Adrenal gland (tissue), 9 donors: ENCODE measurements at regions not wholly inside any gene's neighbourhood (a gene's known extent, or its start where the extent isn't known, plus 50 kb on each side); places are given as distances from the start of the nearest gene placed in this dataset.

ENCODE experiments used
- DNase-seq, 7 donors: peaks; one replicate each; pipeline ENCODE4 v3.0.0-alpha.2; 2019 to 2020
- H3K27ac ChIP-seq, 5 donors: fragments of 200-600 bp; sonication (generic) in 4 of 5; 1 replicate in 3 of 5; 2 replicates in 2 of 5; pipeline versions ENCODE4 v1.5.1 to v1.8.0; 2016 to 2020; ENCODE audit warnings: mild to moderate bottlenecking in 1 of 5
- H3K27me3 ChIP-seq: fragments of 200-600 bp; 2 replicates; pipeline ENCODE4 v1.8.0; 2021
- H3K36me3 ChIP-seq, 2 donors: fragments of 200-600 bp; replicated peaks in 1 of 2; 1 replicate in 1 of 2; 2 replicates in 1 of 2; pipeline versions ENCODE4 v1.5.1 to v1.8.0; 2018 to 2022
- H3K4me1 ChIP-seq, 2 donors: fragments of 200-600 bp; replicated peaks in 1 of 2; 1 replicate in 1 of 2; 2 replicates in 1 of 2; pipeline versions ENCODE4 v1.5.1 to v1.8.0; 2018 to 2021
- H3K4me3 ChIP-seq, 4 donors: fragments of 200-600 bp; sonication (generic) in 3 of 4; one replicate each; pipeline ENCODE4 v1.5.1; 2016 to 2018
- H3K9me3 ChIP-seq, 3 donors: fragments of 200-600 bp; sonication (generic) in 1 of 3; replicated peaks in 1 of 3; 1 replicate in 2 of 3; 2 replicates in 1 of 3; pipeline versions ENCODE4 v1.5.1 to v1.8.0; 2016 to 2021
- POLR2A ChIP-seq, 2 donors: fragments of 450-650 bp; IDR thresholded peaks; one replicate each; pipeline ENCODE4 v1.6.1; 2017; ENCODE audit warnings: antibody characterized with exemption in 2 of 2, mild to moderate bottlenecking in 2 of 2, moderate library complexity in 1 of 2
- WGBS, 4 donors: extraction: QIAGEN DNeasy Blood & Tissue Kit in 2 of 4; methylation state at CpG; one replicate each; pipeline versions ENCODE4 v1.1.5 to v1.1.7; 2013 to 2017; 5-methylcytosine and 5-hydroxymethylcytosine counted together
- intact Hi-C, 2 donors: fragments of 100-400 bp; cut with DNase I; formaldehyde crosslinking; loops; one replicate each; pipeline versions ENCODE4 v1.14.1 to v1.15.0; 2022 to 2023
- TF ChIP-seq, protein P1 (sequence below), 6 experiments: fragments of 450-650 bp in 4 of 6; fragments of 200-600 bp in 2 of 6; sonication (generic) in 1 of 6; IDR thresholded peaks; 1 replicate in 5 of 6; 2 replicates in 1 of 6; pipeline versions ENCODE4 v1.5.1 to v1.8.0; 2016 to 2021; ENCODE audit warnings: antibody characterized with exemption in 6 of 6, mild to moderate bottlenecking in 2 of 6, moderate library complexity in 1 of 6
- donor health status: healthy with polysubstance abuse.
- donor health status: Bipolar disorder and iron deficiency.
- donor health status: DM: yes; HTN: yes; CAD: no.
- donor health status: DM: no; HTN: no; CAD: no.
- donor health status: DM: no; HTN: no; CAD: no.

DNA sequence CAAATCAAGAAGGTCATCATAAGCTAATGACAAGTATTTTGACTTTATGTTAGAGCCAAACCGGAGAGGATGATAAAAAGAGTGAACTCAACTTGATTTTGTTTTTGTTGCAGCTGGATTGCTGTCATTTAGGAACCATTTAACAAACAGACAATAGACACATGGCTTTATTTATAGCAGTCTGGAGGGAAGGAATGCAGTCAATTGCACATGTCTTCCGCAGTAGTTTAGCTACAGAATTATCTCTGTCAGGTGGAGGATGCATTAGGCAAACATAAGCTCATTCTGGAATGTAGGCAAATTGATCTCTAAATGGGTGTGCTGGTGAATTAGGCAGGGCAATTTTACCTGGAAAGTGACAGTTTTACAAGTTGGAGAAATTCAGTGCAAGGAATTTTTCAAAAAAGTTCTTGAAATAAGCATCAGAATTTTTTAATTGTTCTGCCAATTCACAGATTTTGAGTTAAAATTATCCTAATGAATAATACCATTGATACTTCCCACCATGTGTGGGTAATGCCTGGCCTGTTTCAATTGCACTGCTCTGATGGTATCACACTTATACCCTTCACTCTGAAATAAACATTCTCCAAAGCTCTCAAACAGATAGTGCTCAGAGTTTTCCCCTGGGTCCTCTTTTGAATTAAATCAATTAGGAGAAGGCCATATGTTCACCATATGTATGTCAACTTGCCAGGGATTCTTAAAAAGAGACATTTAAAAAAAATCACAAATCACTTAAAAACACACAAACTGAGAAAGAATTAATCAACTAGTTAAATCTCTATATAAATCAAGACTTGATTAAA is 318.3 kb downstream of the NDFIP2 start:
- no peak overlapping the region for H3K4me3 ChIP-seq
- DNase-seq: no peak
- WGBS, 4 donors: 22 to 38% (median 27%) methylated on average over 2 of the region's 2 CpGs
- TF ChIP-seq POLR2A (IDR thresholded peaks at IDR 0.05): no peak
- H3K4me1 ChIP-seq: no peaks in the 10 kb centered on the region
- H3K9me3 ChIP-seq: no peaks in the 10 kb centered on the region
- H3K27ac ChIP-seq: no peak overlapping the region
- intact Hi-C loops: no loop called here
- no peaks in the 10 kb centered on the region for H3K36me3 ChIP-seq
- H3K27me3 ChIP-seq: no peaks in the 10 kb centered on the region

DNA sequence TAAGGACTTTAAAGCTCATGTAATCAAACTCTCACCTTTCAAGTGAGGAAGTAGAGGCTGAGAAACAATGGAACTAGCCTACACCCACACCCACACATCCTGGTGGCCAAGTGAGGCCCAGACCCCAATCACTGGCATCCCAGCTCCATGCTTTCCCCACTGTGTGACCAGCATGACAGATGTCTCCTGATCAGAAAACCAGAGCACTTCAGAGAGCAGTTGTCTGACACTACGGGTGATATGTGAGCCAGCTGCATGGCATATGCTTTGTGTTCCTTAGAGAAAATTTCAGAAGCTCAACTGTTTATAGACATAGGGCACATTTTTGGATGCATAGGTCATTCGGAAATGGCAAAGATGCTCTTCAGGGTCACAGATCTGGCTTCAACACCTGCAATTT is 315.2 kb downstream of the NDFIP2 start:
- Histone ChIP-seq H3K27ac (no peak overlapping the region), H3K4me1 (no peaks in the 10 kb centered on the region), H3K4me3 (no peak overlapping the region), H3K27me3 (no peaks in the 10 kb centered on the region), H3K9me3 (no peaks in the 10 kb centered on the region), H3K36me3 (no peaks in the 10 kb centered on the region)
- no peak for DNase-seq
- intact Hi-C loops: no loop called here
- TF ChIP-seq, protein P1, sequence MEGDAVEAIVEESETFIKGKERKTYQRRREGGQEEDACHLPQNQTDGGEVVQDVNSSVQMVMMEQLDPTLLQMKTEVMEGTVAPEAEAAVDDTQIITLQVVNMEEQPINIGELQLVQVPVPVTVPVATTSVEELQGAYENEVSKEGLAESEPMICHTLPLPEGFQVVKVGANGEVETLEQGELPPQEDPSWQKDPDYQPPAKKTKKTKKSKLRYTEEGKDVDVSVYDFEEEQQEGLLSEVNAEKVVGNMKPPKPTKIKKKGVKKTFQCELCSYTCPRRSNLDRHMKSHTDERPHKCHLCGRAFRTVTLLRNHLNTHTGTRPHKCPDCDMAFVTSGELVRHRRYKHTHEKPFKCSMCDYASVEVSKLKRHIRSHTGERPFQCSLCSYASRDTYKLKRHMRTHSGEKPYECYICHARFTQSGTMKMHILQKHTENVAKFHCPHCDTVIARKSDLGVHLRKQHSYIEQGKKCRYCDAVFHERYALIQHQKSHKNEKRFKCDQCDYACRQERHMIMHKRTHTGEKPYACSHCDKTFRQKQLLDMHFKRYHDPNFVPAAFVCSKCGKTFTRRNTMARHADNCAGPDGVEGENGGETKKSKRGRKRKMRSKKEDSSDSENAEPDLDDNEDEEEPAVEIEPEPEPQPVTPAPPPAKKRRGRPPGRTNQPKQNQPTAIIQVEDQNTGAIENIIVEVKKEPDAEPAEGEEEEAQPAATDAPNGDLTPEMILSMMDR (IDR thresholded peaks at IDR 0.05): no peak
- no peak for TF ChIP-seq POLR2A (IDR thresholded peaks at IDR 0.05)
- WGBS, 4 donors: 45 to 74% (median 57%) methylated on average over 2 of the region's 2 CpGs

DNA sequence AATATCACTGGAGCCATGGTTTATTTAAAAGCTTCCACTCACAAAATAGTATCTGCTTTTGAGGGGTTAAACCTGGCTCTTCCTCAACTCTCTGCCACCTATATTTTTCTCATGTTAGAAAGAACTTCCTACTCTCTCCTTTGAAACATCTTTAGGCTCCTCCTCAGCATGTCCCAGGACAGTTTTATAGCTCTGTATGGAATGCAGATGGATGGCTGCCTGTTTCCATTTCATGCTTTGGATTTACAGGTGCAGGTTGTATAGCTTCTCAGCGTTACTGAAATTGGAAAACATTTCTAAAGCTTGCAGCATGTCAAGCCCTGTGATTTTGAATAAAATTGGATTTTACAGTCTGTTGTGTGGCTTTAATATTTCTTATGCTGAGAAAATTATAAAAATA is 314.0 kb downstream of the NDFIP2 start:
- no peak for DNase-seq
- intact Hi-C loops: no loop called here
- H3K36me3 ChIP-seq: no peaks in the 10 kb centered on the region
- WGBS, 4 donors: 24 to 37% (median 27%) methylated on average over 1 of the region's 1 CpG
- TF ChIP-seq, protein P1 (IDR thresholded peaks at IDR 0.05): no peak
- TF ChIP-seq POLR2A (IDR thresholded peaks at IDR 0.05): no peak
- no peaks in the 10 kb centered on the region for H3K4me1 ChIP-seq
- no peak overlapping the region for H3K27ac ChIP-seq
- no peaks in the 10 kb centered on the region for H3K27me3 ChIP-seq
- no peak overlapping the region for H3K4me3 ChIP-seq
- H3K9me3 ChIP-seq: no peaks in the 10 kb centered on the region

DNA sequence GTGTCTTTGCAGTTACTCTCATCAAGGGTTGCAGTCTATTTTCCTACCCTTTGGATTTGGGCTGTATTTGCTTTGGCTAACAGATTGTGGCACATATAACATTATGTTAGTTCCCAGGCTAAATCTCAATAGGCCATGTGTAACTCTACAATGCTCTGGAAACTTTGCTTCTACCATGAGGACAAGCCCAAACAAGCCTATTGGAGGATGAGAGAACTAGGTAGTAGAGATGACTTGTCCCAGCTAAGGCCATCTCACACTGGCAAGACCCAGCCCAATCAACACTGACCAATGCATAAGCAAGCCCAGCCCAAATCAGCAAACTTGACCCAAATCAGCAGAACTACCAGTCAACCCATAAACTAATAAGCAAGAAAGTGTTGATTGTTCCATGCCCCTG is 311.8 kb downstream of the NDFIP2 start:
- no peaks in the 10 kb centered on the region for H3K36me3 ChIP-seq
- H3K27ac ChIP-seq: no peak overlapping the region
- H3K9me3 ChIP-seq: no peaks in the 10 kb centered on the region
- DNase-seq: no peak
- H3K4me3 ChIP-seq: no peak overlapping the region
- no peaks in the 10 kb centered on the region for H3K4me1 ChIP-seq
- intact Hi-C loops: no loop called here
- TF ChIP-seq POLR2A (IDR thresholded peaks at IDR 0.05): no peak
- TF ChIP-seq, protein P1 (IDR thresholded peaks at IDR 0.05): no peak
- H3K27me3 ChIP-seq: no peaks in the 10 kb centered on the region

DNA sequence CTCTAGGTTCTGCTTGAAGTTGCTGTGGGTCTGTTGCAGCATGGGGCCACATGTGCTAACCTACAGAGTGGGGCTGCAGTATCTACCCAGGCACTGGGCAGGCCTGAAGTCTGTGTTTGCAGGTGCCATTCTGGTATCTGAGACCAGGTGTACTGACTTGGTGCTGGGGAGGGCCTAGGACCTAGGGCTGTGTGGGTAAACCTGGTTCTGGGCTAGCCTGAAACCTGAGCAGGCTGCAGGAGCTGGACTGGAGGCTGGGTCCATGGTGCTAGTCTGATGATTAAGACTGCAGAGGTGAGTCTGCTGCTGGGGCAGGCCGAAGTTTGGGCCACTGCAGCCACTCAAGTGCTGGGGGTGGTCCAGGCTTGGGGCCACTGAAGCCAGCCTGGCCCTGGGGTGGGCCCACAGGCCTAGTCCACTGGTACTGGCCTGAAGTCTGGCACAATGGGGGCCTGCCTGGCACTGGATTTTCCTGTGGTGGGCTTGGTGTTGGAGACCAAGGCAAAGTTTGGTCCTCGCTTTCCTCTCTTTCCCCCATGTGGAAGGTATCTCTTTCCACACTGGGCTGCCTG is 310.6 kb downstream of the NDFIP2 start:
- Histone ChIP-seq H3K4me1 (no peaks in the 10 kb centered on the region), H3K36me3 (no peaks in the 10 kb centered on the region), H3K27ac (no peak overlapping the region), H3K9me3 (no peaks in the 10 kb centered on the region), H3K4me3 (no peak overlapping the region), H3K27me3 (no peaks in the 10 kb centered on the region)
- intact Hi-C loops: no loop called here
- no peak for TF ChIP-seq POLR2A (IDR thresholded peaks at IDR 0.05)
- TF ChIP-seq, protein P1 (IDR thresholded peaks at IDR 0.05): no peak
- 88 to 100% (median 94%) methylated on average over 1 to 2 of the region's 2 CpGs for WGBS, 4 donors
- no peak for DNase-seq
